ENCODE measurements at regions not wholly inside any gene's neighbourhood (a gene's known extent, or its start where the extent isn't known, plus 50 kb on each side); places are given as distances from the start of the nearest gene placed in this dataset.

GRCh38 chr1:47550929-47551328, 113.1 kb downstream of the FOXD2 start:
- no peak overlapping the region for H3K4me3 ChIP-seq (ENCODE audit: control insufficient read depth in 1 of 7, extremely low read depth in 1 of 7, insufficient read depth in 4 of 7, low read depth in 2 of 7, low read length in 6 of 7)
- no peak for DNase-seq
- H3K27ac ChIP-seq (ENCODE audit: insufficient read depth in 1 of 2, low read depth in 1 of 2, low read length in 2 of 2, poor library complexity in 1 of 2, severe bottlenecking in 2 of 2) = no peak overlapping the region
- WGBS (ENCODE audit: insufficient coverage) = 93% methylated on average over 4 of the region's 5 CpGs
- H3K27me3 ChIP-seq (replicated peaks in 2 of 5; ENCODE audit: control insufficient read depth in 4 of 5, insufficient read depth in 5 of 5, low read length in 4 of 5) = no peaks in the 10 kb centered on the region
- no peaks in the 10 kb centered on the region for H3K36me3 ChIP-seq (ENCODE audit: control insufficient read depth in 4 of 4, insufficient read depth in 4 of 4, low read length in 3 of 4)
- no peaks in the 10 kb centered on the region for H3K9me3 ChIP-seq (ENCODE audit: control extremely low read depth in 1 of 5, control insufficient read depth in 4 of 5, insufficient read depth in 2 of 5, low read depth in 1 of 5, low read length in 4 of 5)
- H3K4me1 ChIP-seq (ENCODE audit: control extremely low read depth in 1 of 4, control insufficient read depth in 4 of 4, insufficient read depth in 4 of 4, low read length in 3 of 4) = peaks cover 0 to 5% (median 0%) of the 10 kb centered on the region in 4 experiments
- ChIA-PET POLR2A (no interaction called here), CTCF (interaction anchor here (0.9 to 1.2 kb wide), 3 partner anchors 10 to 35 kb away, joined by 3 read pairs; no protein-coding TSS in a partner anchor)

- Histone ChIP-seq H3K9me3 (ENCODE audit: control extremely low read depth in 1 of 5, control insufficient read depth in 4 of 5, insufficient read depth in 2 of 5, low read depth in 1 of 5, low read length in 4 of 5) (no peaks in the 10 kb centered on the region), H3K4me1 (ENCODE audit: control extremely low read depth in 1 of 4, control insufficient read depth in 4 of 4, insufficient read depth in 4 of 4, low read length in 3 of 4) (peaks cover 0 to 5% (median 0%) of the 10 kb centered on the region in 4 experiments), H3K27me3 (replicated peaks in 2 of 5; ENCODE audit: control insufficient read depth in 4 of 5, insufficient read depth in 5 of 5, low read length in 4 of 5) (no peaks in the 10 kb centered on the region), H3K27ac (ENCODE audit: insufficient read depth in 1 of 2, low read depth in 1 of 2, low read length in 2 of 2, poor library complexity in 1 of 2, severe bottlenecking in 2 of 2) (no peak overlapping the region), H3K36me3 (ENCODE audit: control insufficient read depth in 4 of 4, insufficient read depth in 4 of 4, low read length in 3 of 4) (no peaks in the 10 kb centered on the region), H3K4me3 (ENCODE audit: control insufficient read depth in 1 of 7, extremely low read depth in 1 of 7, insufficient read depth in 4 of 7, low read depth in 2 of 7, low read length in 6 of 7) (no peak overlapping the region)
- DNase-seq = no peak
- CTCF ChIA-PET = no interaction called here
- POLR2A ChIA-PET = no interaction called here
- WGBS (ENCODE audit: insufficient coverage) = 100% methylated on average over 2 of the region's 4 CpGs
These were observed 114.2 kb downstream of the FOXD2 start for GRCh38 chr1:47551971-47552528.

- Histone ChIP-seq H3K27me3 (replicated peaks in 2 of 5; ENCODE audit: control insufficient read depth in 4 of 5, insufficient read depth in 5 of 5, low read length in 4 of 5) (peaks cover 0 to 2% (median 0%) of the 10 kb centered on the region in 5 experiments), H3K27ac (ENCODE audit: insufficient read depth in 1 of 2, low read depth in 1 of 2, low read length in 2 of 2, poor library complexity in 1 of 2, severe bottlenecking in 2 of 2) (no peak overlapping the region), H3K4me3 (ENCODE audit: control insufficient read depth in 1 of 7, extremely low read depth in 1 of 7, insufficient read depth in 4 of 7, low read depth in 2 of 7, low read length in 6 of 7) (no peak overlapping the region), H3K9me3 (ENCODE audit: control extremely low read depth in 1 of 5, control insufficient read depth in 4 of 5, insufficient read depth in 2 of 5, low read depth in 1 of 5, low read length in 4 of 5) (no peaks in the 10 kb centered on the region), H3K4me1 (ENCODE audit: control extremely low read depth in 1 of 4, control insufficient read depth in 4 of 4, insufficient read depth in 4 of 4, low read length in 3 of 4) (no peaks in the 10 kb centered on the region), H3K36me3 (ENCODE audit: control insufficient read depth in 4 of 4, insufficient read depth in 4 of 4, low read length in 3 of 4) (no peaks in the 10 kb centered on the region)
- DNase-seq = no peak
- POLR2A ChIA-PET = no interaction called here
- 93% methylated on average over 4 of the region's 5 CpGs for WGBS (ENCODE audit: insufficient coverage)
- CTCF ChIA-PET = no interaction called here
These were observed 116.2 kb downstream of the FOXD2 start for GRCh38 chr1:47554082-47554481.

- ChIA-PET POLR2A (no interaction called here), CTCF (interaction anchor here (0.8 to 1.2 kb wide), 2 partner anchors 21 to 26 kb away, joined by 3 read pairs; no protein-coding TSS in a partner anchor)
- H3K27ac ChIP-seq (ENCODE audit: insufficient read depth in 1 of 2, low read depth in 1 of 2, low read length in 2 of 2, poor library complexity in 1 of 2, severe bottlenecking in 2 of 2) = no peak overlapping the region
These were observed 117.1 kb downstream of the FOXD2 start for GRCh38 chr1:47554901-47555300.

GRCh38 chr1:47555306-47555705, 117.5 kb downstream of the FOXD2 start:
- Histone ChIP-seq H3K4me3 (ENCODE audit: control insufficient read depth in 1 of 7, extremely low read depth in 1 of 7, insufficient read depth in 4 of 7, low read depth in 2 of 7, low read length in 6 of 7) (no peak overlapping the region), H3K36me3 (ENCODE audit: control insufficient read depth in 4 of 4, insufficient read depth in 4 of 4, low read length in 3 of 4) (no peaks in the 10 kb centered on the region), H3K27me3 (replicated peaks in 2 of 5; ENCODE audit: control insufficient read depth in 4 of 5, insufficient read depth in 5 of 5, low read length in 4 of 5) (peaks cover 0 to 2% (median 0%) of the 10 kb centered on the region in 5 experiments), H3K4me1 (ENCODE audit: control extremely low read depth in 1 of 4, control insufficient read depth in 4 of 4, insufficient read depth in 4 of 4, low read length in 3 of 4) (no peaks in the 10 kb centered on the region), H3K27ac (ENCODE audit: insufficient read depth in 1 of 2, low read depth in 1 of 2, low read length in 2 of 2, poor library complexity in 1 of 2, severe bottlenecking in 2 of 2) (no peak overlapping the region), H3K9me3 (ENCODE audit: control extremely low read depth in 1 of 5, control insufficient read depth in 4 of 5, insufficient read depth in 2 of 5, low read depth in 1 of 5, low read length in 4 of 5) (no peaks in the 10 kb centered on the region)
- ChIA-PET POLR2A (no interaction called here), CTCF (interaction anchor here (0.8 to 1.2 kb wide), 2 partner anchors 22 to 27 kb away, joined by 3 read pairs; no protein-coding TSS in a partner anchor)
- WGBS (ENCODE audit: insufficient coverage) = 100% methylated on average over 2 of the region's 2 CpGs
- no peak for DNase-seq

More at GRCh38 chr1:47554901-47555300, 117.1 kb downstream of the FOXD2 start:
- no peaks in the 10 kb centered on the region for H3K4me1 ChIP-seq (ENCODE audit: control extremely low read depth in 1 of 4, control insufficient read depth in 4 of 4, insufficient read depth in 4 of 4, low read length in 3 of 4)
- peaks cover 0 to 2% (median 0%) of the 10 kb centered on the region in 5 experiments for H3K27me3 ChIP-seq (replicated peaks in 2 of 5; ENCODE audit: control insufficient read depth in 4 of 5, insufficient read depth in 5 of 5, low read length in 4 of 5)
- H3K36me3 ChIP-seq (ENCODE audit: control insufficient read depth in 4 of 4, insufficient read depth in 4 of 4, low read length in 3 of 4) = no peaks in the 10 kb centered on the region
- WGBS (ENCODE audit: insufficient coverage) = 100% methylated on average over 1 of the region's 1 CpG
- H3K4me3 ChIP-seq (ENCODE audit: control insufficient read depth in 1 of 7, extremely low read depth in 1 of 7, insufficient read depth in 4 of 7, low read depth in 2 of 7, low read length in 6 of 7) = no peak overlapping the region
- H3K9me3 ChIP-seq (ENCODE audit: control extremely low read depth in 1 of 5, control insufficient read depth in 4 of 5, insufficient read depth in 2 of 5, low read depth in 1 of 5, low read length in 4 of 5) = no peaks in the 10 kb centered on the region
- no peak for DNase-seq

GRCh38 chr1:47555841-47556560, 118.2 kb downstream of the FOXD2 start:
- no peaks in the 10 kb centered on the region for H3K9me3 ChIP-seq (ENCODE audit: control extremely low read depth in 1 of 5, control insufficient read depth in 4 of 5, insufficient read depth in 2 of 5, low read depth in 1 of 5, low read length in 4 of 5)
- no peaks in the 10 kb centered on the region for H3K36me3 ChIP-seq (ENCODE audit: control insufficient read depth in 4 of 4, insufficient read depth in 4 of 4, low read length in 3 of 4)
- WGBS (ENCODE audit: insufficient coverage) = 88% methylated on average over 24 of the region's 24 CpGs
- no peak overlapping the region for H3K4me3 ChIP-seq (ENCODE audit: control insufficient read depth in 1 of 7, extremely low read depth in 1 of 7, insufficient read depth in 4 of 7, low read depth in 2 of 7, low read length in 6 of 7)
- no peak overlapping the region for H3K27ac ChIP-seq (ENCODE audit: insufficient read depth in 1 of 2, low read depth in 1 of 2, low read length in 2 of 2, poor library complexity in 1 of 2, severe bottlenecking in 2 of 2)
- POLR2A ChIA-PET = no interaction called here
- CTCF ChIA-PET = no interaction called here
- peaks cover 0 to 2% (median 0%) of the 10 kb centered on the region in 5 experiments for H3K27me3 ChIP-seq (replicated peaks in 2 of 5; ENCODE audit: control insufficient read depth in 4 of 5, insufficient read depth in 5 of 5, low read length in 4 of 5)
- H3K4me1 ChIP-seq (ENCODE audit: control extremely low read depth in 1 of 4, control insufficient read depth in 4 of 4, insufficient read depth in 4 of 4, low read length in 3 of 4) = no peaks in the 10 kb centered on the region
- DNase-seq = no peak

GRCh38 chr1:47557066-47557465, 119.2 kb downstream of the FOXD2 start:
- 96% methylated on average over 4 of the region's 4 CpGs for WGBS (ENCODE audit: insufficient coverage)
- POLR2A ChIA-PET = no interaction called here
- no peaks in the 10 kb centered on the region for H3K9me3 ChIP-seq (ENCODE audit: control extremely low read depth in 1 of 5, control insufficient read depth in 4 of 5, insufficient read depth in 2 of 5, low read depth in 1 of 5, low read length in 4 of 5)
- H3K27me3 ChIP-seq (replicated peaks in 2 of 5; ENCODE audit: control insufficient read depth in 4 of 5, insufficient read depth in 5 of 5, low read length in 4 of 5) = peaks cover 0 to 2% (median 0%) of the 10 kb centered on the region in 5 experiments
- no peak for DNase-seq
- CTCF ChIA-PET = interaction anchor here (1.2 kb wide), 1 partner anchor 16 kb away, joined by 3 read pairs; no protein-coding TSS in a partner anchor
- H3K4me3 ChIP-seq (ENCODE audit: control insufficient read depth in 1 of 7, extremely low read depth in 1 of 7, insufficient read depth in 4 of 7, low read depth in 2 of 7, low read length in 6 of 7) = no peak overlapping the region
- peaks cover 0 to 3% (median 0%) of the 10 kb centered on the region in 4 experiments for H3K4me1 ChIP-seq (ENCODE audit: control extremely low read depth in 1 of 4, control insufficient read depth in 4 of 4, insufficient read depth in 4 of 4, low read length in 3 of 4)
- no peaks in the 10 kb centered on the region for H3K36me3 ChIP-seq (ENCODE audit: control insufficient read depth in 4 of 4, insufficient read depth in 4 of 4, low read length in 3 of 4)
- H3K27ac ChIP-seq (ENCODE audit: insufficient read depth in 1 of 2, low read depth in 1 of 2, low read length in 2 of 2, poor library complexity in 1 of 2, severe bottlenecking in 2 of 2) = no peak overlapping the region
